Astrocyte (in vitro differentiated cells and primary cell): ENCODE measurements at regions not wholly inside any gene's neighbourhood (a gene's known extent, or its start where the extent isn't known, plus 50 kb on each side); places are given as distances from the start of the nearest gene placed in this dataset.

Experiments
- EZH2 ChIP-seq: IDR thresholded peaks from 2 replicates; pipeline ENCODE4 v1.6.1; 2012; ENCODE audit warnings: mild to moderate bottlenecking, low read length, inconsistent platforms; ENCODE audit not compliant: insufficient read depth
- TF ChIP-seq, protein P1 (sequence below): IDR thresholded peaks from 2 replicates; pipeline ENCODE4 v1.5.1; 2011; ENCODE audit warnings: low read depth, mild to moderate bottlenecking, inconsistent platforms, low read length, moderate library complexity; ENCODE audit not compliant: insufficient read depth

- TF ChIP-seq, protein P1, sequence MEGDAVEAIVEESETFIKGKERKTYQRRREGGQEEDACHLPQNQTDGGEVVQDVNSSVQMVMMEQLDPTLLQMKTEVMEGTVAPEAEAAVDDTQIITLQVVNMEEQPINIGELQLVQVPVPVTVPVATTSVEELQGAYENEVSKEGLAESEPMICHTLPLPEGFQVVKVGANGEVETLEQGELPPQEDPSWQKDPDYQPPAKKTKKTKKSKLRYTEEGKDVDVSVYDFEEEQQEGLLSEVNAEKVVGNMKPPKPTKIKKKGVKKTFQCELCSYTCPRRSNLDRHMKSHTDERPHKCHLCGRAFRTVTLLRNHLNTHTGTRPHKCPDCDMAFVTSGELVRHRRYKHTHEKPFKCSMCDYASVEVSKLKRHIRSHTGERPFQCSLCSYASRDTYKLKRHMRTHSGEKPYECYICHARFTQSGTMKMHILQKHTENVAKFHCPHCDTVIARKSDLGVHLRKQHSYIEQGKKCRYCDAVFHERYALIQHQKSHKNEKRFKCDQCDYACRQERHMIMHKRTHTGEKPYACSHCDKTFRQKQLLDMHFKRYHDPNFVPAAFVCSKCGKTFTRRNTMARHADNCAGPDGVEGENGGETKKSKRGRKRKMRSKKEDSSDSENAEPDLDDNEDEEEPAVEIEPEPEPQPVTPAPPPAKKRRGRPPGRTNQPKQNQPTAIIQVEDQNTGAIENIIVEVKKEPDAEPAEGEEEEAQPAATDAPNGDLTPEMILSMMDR, result no peak
- no peak for TF ChIP-seq EZH2
Observed at GRCh38 chr12:107397890-107398500, 287.6 kb upstream of the PWP1 start.
